Hepatocyte (in vitro differentiated cells): ENCODE measurements at regions not wholly inside any gene's neighbourhood (a gene's known extent, or its start where the extent isn't known, plus 50 kb on each side); places are given as distances from the start of the nearest gene placed in this dataset.
A peak's percentile ranks its signal among the peaks of the same experiment; 100 is the strongest.

Source experiments
- DNase-seq: peaks from one replicate; pipeline ENCODE4 v3.0.0-alpha.2; 2016; ENCODE audit warnings: low spot score
- H2AFZ ChIP-seq: fragments of 200-600 bp; sonication (generic); 2 replicates; pipeline ENCODE4 v1.6.0; 2016; ENCODE audit warnings: antibody characterized with exemption, mild to moderate bottlenecking
- H3K27ac ChIP-seq: fragments of 200-600 bp; sonication (generic); 2 replicates; pipeline ENCODE4 v1.5.1; 2016; ENCODE audit warnings: mild to moderate bottlenecking
- H3K27me3 ChIP-seq: fragments of 200-600 bp; sonication (generic); 2 replicates; pipeline ENCODE4 v1.6.1; 2016
- H3K36me3 ChIP-seq: fragments of 200-600 bp; sonication (generic); replicated peaks from 2 replicates; pipeline ENCODE4 v1.5.1; 2016; ENCODE audit warnings: low read depth; ENCODE audit not compliant: insufficient read depth
- H3K4me1 ChIP-seq: fragments of 200-600 bp; sonication (generic); 2 replicates; pipeline ENCODE4 v1.5.1; 2016; ENCODE audit warnings: mild to moderate bottlenecking, moderate library complexity; ENCODE audit not compliant: insufficient read depth
- H3K4me2 ChIP-seq: fragments of 200-600 bp; sonication (generic); 2 replicates; pipeline ENCODE4 v1.6.0; 2016
- H3K4me3 ChIP-seq: fragments of 200-600 bp; sonication (generic); 2 replicates; pipeline ENCODE4 v1.5.1; 2016; ENCODE audit warnings: mild to moderate bottlenecking
- H3K79me2 ChIP-seq: fragments of 200-600 bp; sonication (generic); 2 replicates; pipeline ENCODE4 v1.6.0; 2017; ENCODE audit warnings: mild to moderate bottlenecking
- H3K9me2 ChIP-seq: fragments of 200-600 bp; sonication (generic); replicated peaks from 2 replicates; pipeline ENCODE4 v1.6.0; 2017; ENCODE audit warnings: mild to moderate bottlenecking; ENCODE audit not compliant: insufficient read depth
- H3K9me3 ChIP-seq: fragments of 200-600 bp; sonication (generic); 2 replicates; pipeline ENCODE4 v1.5.1; 2016; ENCODE audit warnings: low read depth, mild to moderate bottlenecking
- H4K20me1 ChIP-seq: fragments of 200-600 bp; sonication (generic); 2 replicates; pipeline ENCODE4 v1.6.0; 2016; ENCODE audit warnings: mild to moderate bottlenecking; ENCODE audit not compliant: insufficient read depth, poor library complexity, severe bottlenecking
- CTCF ChIP-seq: fragments of 200-600 bp; sonication (generic); IDR thresholded peaks from 2 replicates; pipeline ENCODE4 v1.5.1; 2016; ENCODE audit warnings: antibody characterized with exemption, mild to moderate bottlenecking; ENCODE audit not compliant: poor library complexity
- EZH2 ChIP-seq: fragments of 200-600 bp; sonication (generic); IDR thresholded peaks from 2 replicates; pipeline ENCODE4 v1.6.1; 2016; ENCODE audit warnings: antibody characterized with exemption, mild to moderate bottlenecking, borderline replicate concordance
- EZH2phosphoT487 ChIP-seq: fragments of 200-600 bp; sonication (generic); IDR thresholded peaks from one replicate; pipeline ENCODE4 v1.6.1; 2018; ENCODE audit warnings: antibody characterized with exemption, mild to moderate bottlenecking, low read depth, moderate library complexity; ENCODE audit not compliant: unreplicated experiment, severe bottlenecking
- WGBS: methylation state at CpG from one replicate; pipeline ENCODE4 v1.1.6; 2016; ENCODE audit warnings: low lambda C conversion rate; ENCODE audit errors: missing lambda C conversion rate; 5-methylcytosine and 5-hydroxymethylcytosine counted together

GRCh38 chr18:50507120-50507590, 52.7 kb upstream of the MAPK4 start:
- TF ChIP-seq EZH2phosphoT487 (no peak), CTCF (peak; percentile 81)
- no peaks in the 10 kb centered on the region for H3K9me2 ChIP-seq
- no peak overlapping the region for H3K4me3 ChIP-seq
- H4K20me1 ChIP-seq: no peaks in the 10 kb centered on the region
- no peaks in the 10 kb centered on the region for H3K79me2 ChIP-seq
- no peaks in the 10 kb centered on the region for H3K27me3 ChIP-seq
- H2AFZ ChIP-seq: no peak overlapping the region
- H3K4me1 ChIP-seq: no peaks in the 10 kb centered on the region
- H3K9me3 ChIP-seq: no peaks in the 10 kb centered on the region
- no peak overlapping the region for H3K27ac ChIP-seq
- no peak overlapping the region for H3K4me2 ChIP-seq
- peak; percentile 78 for DNase-seq
- H3K36me3 ChIP-seq: no peaks in the 10 kb centered on the region
- WGBS: 45% methylated on average over 4 of the region's 4 CpGs

- no peaks in the 10 kb centered on the region for H3K79me2 ChIP-seq
- no peak overlapping the region for H2AFZ ChIP-seq
- no peaks in the 10 kb centered on the region for H3K9me3 ChIP-seq
- WGBS: 100% methylated on average over 1 of the region's 1 CpG
- no peak overlapping the region for H3K4me3 ChIP-seq
- no peak for DNase-seq
- TF ChIP-seq EZH2phosphoT487: no peak
- no peak for TF ChIP-seq EZH2
- no peak for TF ChIP-seq CTCF
- H3K27me3 ChIP-seq: no peaks in the 10 kb centered on the region
- H3K4me1 ChIP-seq: no peaks in the 10 kb centered on the region
- no peaks in the 10 kb centered on the region for H3K9me2 ChIP-seq
- no peaks in the 10 kb centered on the region for H3K36me3 ChIP-seq
- no peak overlapping the region for H3K4me2 ChIP-seq
- no peak overlapping the region for H3K27ac ChIP-seq
- H4K20me1 ChIP-seq: no peaks in the 10 kb centered on the region
These were observed 51.7 kb upstream of the MAPK4 start for GRCh38 chr18:50508228-50508627.

GRCh38 chr18:50509012-50509411, 50.9 kb upstream of the MAPK4 start:
- H3K79me2 ChIP-seq: no peaks in the 10 kb centered on the region
- H3K27ac ChIP-seq: no peak overlapping the region
- H3K9me2 ChIP-seq: no peaks in the 10 kb centered on the region
- TF ChIP-seq EZH2phosphoT487: no peak
- TF ChIP-seq EZH2: no peak
- TF ChIP-seq CTCF: no peak
- 87% methylated on average over 4 of the region's 4 CpGs for WGBS
- no peak overlapping the region for H2AFZ ChIP-seq
- no peak overlapping the region for H3K4me2 ChIP-seq
- H4K20me1 ChIP-seq: no peaks in the 10 kb centered on the region
- no peak for DNase-seq
- H3K27me3 ChIP-seq: no peaks in the 10 kb centered on the region
- no peaks in the 10 kb centered on the region for H3K36me3 ChIP-seq
- H3K4me1 ChIP-seq: no peaks in the 10 kb centered on the region
- no peaks in the 10 kb centered on the region for H3K9me3 ChIP-seq
- no peak overlapping the region for H3K4me3 ChIP-seq
